Stimulated activated CD4-positive, alpha-beta T cell treated with anti-CD3 and anti-CD28 coated beads, TNF-alpha, amount 100 ng/mL, for 24 hours (primary cell): ENCODE measurements at regions not wholly inside any gene's neighbourhood (a gene's known extent, or its start where the extent isn't known, plus 50 kb on each side); places are given as distances from the start of the nearest gene placed in this dataset.

Experiments
- DNase-seq, 3 experiments: peaks; one replicate each; pipeline ENCODE4 v3.0.0-alpha.2; 2020; ENCODE audit warnings: low read depth in 3 of 3

GRCh38 chr10:131750973-131751826 is 149.6 kb upstream of the PPP2R2D start:
- DNase-seq: no peak

DNA sequence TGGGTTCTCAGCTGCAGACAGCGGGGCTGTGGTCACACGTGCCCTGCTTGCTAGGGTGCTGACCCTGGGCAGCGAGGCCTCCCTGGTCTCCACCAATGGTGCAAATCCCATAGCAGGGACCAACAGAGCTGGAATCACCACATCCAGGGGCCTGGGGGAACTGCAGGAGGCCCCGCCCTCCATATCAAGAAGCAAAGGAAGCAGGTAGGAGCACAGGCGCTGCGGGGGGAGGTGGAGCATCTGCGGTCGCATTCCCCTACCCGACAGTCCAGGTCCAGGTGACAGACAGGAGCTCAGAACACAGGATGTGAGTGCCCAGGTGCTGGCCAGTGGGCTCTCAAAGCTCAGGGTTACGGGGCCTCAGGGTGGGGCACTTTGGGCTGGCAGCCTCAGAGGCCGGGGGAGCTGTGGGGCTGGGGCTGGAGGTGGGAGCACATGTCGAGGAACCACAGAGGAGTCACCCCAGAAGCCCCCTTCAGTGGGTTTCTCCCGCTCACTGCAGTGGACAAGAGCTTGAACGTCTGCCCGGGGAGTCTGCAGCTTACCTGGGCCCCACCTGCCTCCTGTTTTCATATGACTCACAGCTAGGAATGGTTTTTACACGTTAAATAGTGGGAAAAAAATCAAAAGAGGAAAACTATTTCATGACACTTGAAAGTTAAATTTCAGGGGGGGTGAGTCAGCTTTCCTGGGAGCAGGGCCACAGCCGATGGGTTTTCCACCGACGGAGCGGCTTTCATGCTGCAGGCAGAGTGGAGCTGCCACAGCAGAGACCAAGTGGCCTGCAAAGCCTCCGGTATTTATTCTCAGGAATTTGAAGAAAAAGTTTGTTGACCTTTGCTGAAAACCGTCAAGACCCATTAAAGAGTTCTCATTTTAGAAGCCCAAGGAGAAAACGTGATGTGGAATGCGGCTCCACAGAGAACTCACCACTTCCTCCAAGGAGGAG is 148.7 kb upstream of the PPP2R2D start:
- DNase-seq: no peak

DNA sequence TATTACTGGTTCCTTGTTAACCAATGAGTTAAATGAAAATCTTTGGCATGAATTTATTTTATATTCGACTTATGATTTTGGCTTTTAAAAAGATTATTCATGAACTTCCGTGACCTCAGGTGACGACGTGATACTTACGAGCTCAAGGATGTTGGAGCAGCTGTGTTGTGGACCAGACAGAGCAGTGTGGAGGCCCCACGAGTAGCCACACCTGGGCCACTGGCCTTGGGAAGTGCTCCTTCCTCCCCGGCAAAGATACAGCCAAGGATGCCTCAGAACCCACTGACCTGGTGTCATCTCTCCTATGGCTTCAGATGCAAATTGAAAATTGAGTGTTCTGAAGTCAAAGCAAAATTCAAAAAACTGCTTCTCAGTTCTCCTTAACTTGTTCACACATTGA is 147.5 kb upstream of the PPP2R2D start:
- no peak for DNase-seq

- no peak for DNase-seq
Observed at GRCh38 chr10:131755200-131755599, 145.6 kb upstream of the PPP2R2D start.

- DNase-seq: no peak
Observed at GRCh38 chr10:131757285-131758058, 143.3 kb upstream of the PPP2R2D start.

GRCh38 chr10:131758062-131758938 is 142.5 kb upstream of the PPP2R2D start:
- no peak for DNase-seq

GRCh38 chr10:131758939-131759301 is 141.9 kb upstream of the PPP2R2D start:
- DNase-seq: no peak

DNA sequence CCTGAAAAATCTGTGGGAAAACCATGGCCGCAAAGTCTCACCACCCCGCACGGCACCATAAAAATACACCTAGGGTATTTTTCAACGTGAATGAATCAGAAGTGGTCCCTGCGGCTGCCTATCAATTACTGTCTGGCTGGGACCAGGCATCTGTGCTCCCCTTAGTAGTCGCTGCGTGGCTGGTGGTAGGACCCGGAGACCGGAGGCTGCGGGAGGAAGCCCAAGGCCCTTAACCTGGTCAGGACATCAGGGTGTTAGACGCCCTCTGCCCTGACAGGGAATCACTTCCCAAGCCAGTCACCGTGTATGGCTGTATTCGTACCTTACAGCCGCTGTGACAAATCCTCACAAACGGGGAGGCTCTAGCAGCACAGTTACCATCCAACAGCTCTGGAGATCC is 141.5 kb upstream of the PPP2R2D start:
- no peak for DNase-seq

DNA sequence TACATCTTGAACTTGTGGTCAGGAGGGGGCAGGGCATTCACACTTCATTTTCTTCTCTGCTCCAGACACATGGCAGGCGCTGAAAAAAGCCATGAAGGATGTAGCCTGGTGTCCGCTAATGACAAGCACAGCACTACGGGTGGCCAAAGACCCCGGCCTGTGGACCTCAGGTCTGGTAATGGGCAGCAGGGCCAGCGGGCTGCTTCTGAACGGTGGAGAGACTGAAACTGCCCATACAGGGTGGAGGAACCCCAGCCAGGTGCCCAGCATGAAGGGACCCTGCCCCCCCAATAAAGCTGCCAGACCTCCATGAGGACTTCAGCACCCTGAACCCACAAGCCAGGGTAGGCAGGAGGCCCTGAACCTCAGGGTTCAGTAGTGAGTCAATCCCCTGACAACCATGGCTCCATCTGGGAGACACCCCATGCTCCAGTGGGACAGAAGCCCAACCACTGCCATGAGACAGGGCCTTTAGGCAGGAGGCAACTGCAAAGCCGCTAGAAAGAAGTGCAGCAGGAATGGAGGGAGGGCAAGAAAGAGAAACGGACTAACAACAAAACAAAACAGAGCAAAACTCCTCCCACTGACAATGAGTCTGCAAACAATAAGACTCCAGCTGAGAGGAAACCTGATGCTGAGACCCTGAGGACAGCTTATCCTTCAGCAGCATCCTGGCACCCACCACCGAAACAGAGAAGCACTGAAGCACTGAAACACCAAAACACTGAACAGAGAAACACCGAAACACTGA is 140.2 kb upstream of the PPP2R2D start:
- no peak for DNase-seq

- no peak for DNase-seq
Observed at GRCh38 chr10:131762789-131763696, 137.8 kb upstream of the PPP2R2D start.

- no peak for DNase-seq
Observed at GRCh38 chr10:131764929-131765328, 135.9 kb upstream of the PPP2R2D start.

DNA sequence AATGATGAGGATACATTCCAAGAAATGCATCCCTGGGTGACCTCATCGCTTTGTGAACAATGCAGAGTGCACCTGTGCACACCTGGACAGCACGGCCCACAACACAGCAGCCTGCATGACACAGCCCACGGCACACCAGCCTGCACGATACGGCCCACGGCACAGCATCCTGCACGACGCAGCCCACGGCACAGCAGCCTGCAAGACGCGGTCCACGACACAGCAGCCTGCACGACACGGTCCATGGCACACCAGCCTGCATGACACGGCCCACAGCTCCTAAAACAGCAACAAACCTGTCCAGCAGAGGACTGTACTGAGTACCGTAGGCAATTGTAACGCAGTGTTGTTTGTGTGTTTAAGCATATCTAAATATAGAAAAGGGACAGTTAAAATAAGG is 134.7 kb upstream of the PPP2R2D start:
- no peak for DNase-seq

GRCh38 chr10:131767716-131768115 is 133.1 kb upstream of the PPP2R2D start:
- no peak for DNase-seq

GRCh38 chr10:131769571-131770410 is 131.0 kb upstream of the PPP2R2D start:
- no peak for DNase-seq

DNA sequence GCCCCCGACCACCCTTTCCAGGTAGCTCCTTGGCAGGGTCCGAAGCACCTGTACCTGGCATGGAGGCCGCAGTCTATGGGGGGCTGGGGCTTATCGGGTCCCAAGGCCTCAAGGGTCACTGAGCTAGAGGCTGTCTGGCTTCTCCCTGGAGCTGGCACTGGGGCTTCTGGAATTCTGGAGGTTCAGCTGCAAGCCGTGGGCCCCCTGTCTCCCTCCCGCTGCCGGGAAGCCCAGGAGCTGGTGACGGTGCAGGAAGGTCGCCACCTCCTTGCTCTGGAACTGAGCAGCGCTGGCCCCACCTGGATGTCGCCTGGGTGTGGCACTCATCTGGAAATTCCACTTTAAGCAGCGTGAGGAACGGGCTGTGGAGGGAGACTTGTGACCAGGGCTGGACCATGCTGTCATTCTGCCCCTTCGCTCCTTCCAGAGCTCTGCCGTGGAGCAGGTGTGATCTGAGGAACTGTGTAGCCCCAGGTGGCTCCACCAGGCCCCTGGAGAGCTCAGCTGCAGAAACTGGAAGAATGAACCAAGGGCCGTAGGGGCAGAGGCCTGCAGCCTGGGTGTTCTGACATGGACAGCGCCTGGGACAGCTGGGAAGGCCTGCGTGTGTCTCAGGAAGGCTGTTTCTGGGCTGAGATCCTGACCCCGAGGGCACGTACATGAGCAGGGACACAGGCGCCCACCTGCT is 129.7 kb upstream of the PPP2R2D start:
- DNase-seq: no peak

- DNase-seq: no peak
Observed at GRCh38 chr10:131771634-131772358, 129.0 kb upstream of the PPP2R2D start.

- DNase-seq: no peak
Observed at GRCh38 chr10:131772441-131772840, 128.4 kb upstream of the PPP2R2D start.
